Muscle layer of duodenum (tissue), 2 donors: ENCODE measurements at regions not wholly inside any gene's neighbourhood (a gene's known extent, or its start where the extent isn't known, plus 50 kb on each side); places are given as distances from the start of the nearest gene placed in this dataset.

Experiments used
- H3K27ac ChIP-seq: one replicate; pipeline ENCODE4 v1.7.0; 2013; ENCODE audit warnings: mild to moderate bottlenecking, low read length
- H3K27me3 ChIP-seq: one replicate; pipeline ENCODE4 v1.7.0; 2013; ENCODE audit warnings: low read depth, mild to moderate bottlenecking, control low read depth, low read length
- H3K36me3 ChIP-seq, 2 donors: one replicate each; pipeline ENCODE4 v1.7.0; 2013; ENCODE audit warnings: low read length in 2 of 2, control low read depth in 1 of 2, mild to moderate bottlenecking in 1 of 2; ENCODE audit not compliant: insufficient read depth in 2 of 2, control insufficient read depth in 1 of 2
- H3K4me1 ChIP-seq, 2 donors: one replicate each; pipeline ENCODE4 v1.7.0; 2013; ENCODE audit warnings: low read length in 2 of 2, mild to moderate bottlenecking in 2 of 2, control low read depth in 1 of 2, moderate library complexity in 1 of 2; ENCODE audit not compliant: insufficient read depth in 2 of 2, control insufficient read depth in 1 of 2
- H3K4me3 ChIP-seq, 2 donors: one replicate each; pipeline ENCODE4 v1.7.0; 2013; ENCODE audit warnings: low read length in 2 of 2, low read depth in 1 of 2, mild to moderate bottlenecking in 1 of 2
- H3K9me3 ChIP-seq, 2 donors: one replicate each; pipeline ENCODE4 v1.7.0; 2013; ENCODE audit warnings: low read length in 2 of 2, control low read depth in 1 of 2, mild to moderate bottlenecking in 1 of 2; ENCODE audit not compliant: control insufficient read depth in 1 of 2
- donor health status: healthy.

DNA sequence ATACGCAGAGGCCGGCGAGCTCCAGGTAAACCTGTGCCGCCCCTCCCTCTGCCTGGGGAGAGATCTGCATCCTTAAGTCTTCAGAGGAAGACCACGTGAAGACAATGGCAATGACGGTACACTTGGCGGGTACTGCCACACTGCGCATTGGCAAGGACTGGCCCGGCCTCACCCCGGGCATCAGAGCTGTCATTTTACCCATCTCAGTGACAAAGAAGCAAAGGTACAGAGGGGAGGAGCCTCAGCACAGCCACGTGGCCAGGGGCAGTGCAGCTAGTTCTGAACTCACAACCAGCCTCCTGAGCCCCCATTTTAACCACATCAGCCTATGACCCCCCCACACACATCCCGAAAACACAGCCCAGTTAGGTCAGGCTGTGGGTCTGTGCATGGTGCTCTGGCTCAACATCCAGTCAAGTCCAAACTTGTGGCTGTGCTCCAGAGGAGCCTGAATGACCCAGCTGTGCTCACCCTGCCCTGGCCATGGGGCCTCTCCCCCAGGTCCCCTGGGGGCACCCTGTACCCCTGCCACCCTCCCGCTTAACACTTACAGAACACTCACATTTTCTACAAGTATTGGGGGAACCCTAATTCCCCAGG is 80.6 kb downstream of the C16orf95 start:
- Histone ChIP-seq H3K9me3 (peaks cover 4 to 13% of the 10 kb centered on the region in 2 donors), H3K27me3 (no peaks in the 10 kb centered on the region), H3K4me3 (no peak overlapping the region), H3K36me3 (no peaks in the 10 kb centered on the region), H3K4me1 (no peaks in the 10 kb centered on the region), H3K27ac (no peak overlapping the region)

DNA sequence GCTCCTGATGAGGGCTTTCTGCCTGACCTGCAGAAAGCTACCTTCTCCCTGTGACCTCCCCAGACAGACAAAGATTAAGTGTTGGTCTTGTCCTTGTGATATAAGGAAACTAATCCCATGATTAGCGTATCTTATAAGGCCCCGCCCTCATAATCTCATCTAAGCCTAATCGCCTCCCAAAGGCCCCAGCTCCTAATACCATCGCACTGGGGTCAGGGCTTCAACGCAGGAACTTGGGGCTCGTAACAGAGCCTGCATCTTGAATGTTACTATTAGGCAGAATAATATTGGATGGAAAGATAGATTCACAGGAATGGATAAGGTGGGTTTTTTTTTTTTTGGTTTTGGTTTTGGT is 78.9 kb downstream of the C16orf95 start:
- H3K9me3 ChIP-seq = no peaks in the 10 kb centered on the region
- no peaks in the 10 kb centered on the region for H3K27me3 ChIP-seq
- no peaks in the 10 kb centered on the region for H3K36me3 ChIP-seq
- H3K27ac ChIP-seq = no peak overlapping the region
- no peak overlapping the region for H3K4me3 ChIP-seq
- no peaks in the 10 kb centered on the region for H3K4me1 ChIP-seq

DNA sequence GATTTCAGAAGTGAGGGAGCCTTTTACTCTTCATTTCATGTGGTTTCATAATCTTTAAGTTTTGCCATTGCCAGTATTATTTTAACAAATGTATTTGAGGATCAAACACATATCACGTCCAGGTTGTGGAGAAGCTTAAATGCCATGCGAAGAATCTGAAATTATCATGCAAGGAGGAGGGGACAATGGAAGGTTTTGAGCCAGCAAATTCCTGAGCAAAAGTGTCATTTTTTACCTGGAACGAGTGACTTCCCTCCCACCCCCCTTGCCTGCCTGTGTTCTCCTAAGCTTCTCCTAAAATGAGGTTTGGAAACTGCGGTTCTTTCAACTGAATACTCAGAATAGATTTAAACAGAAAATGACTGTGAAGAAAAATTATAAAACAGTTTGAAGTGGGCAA is 77.6 kb downstream of the C16orf95 start:
- H3K4me3 ChIP-seq = no peak overlapping the region
- no peaks in the 10 kb centered on the region for H3K36me3 ChIP-seq
- no peaks in the 10 kb centered on the region for H3K27me3 ChIP-seq
- no peaks in the 10 kb centered on the region for H3K4me1 ChIP-seq
- H3K27ac ChIP-seq = no peak overlapping the region
- no peaks in the 10 kb centered on the region for H3K9me3 ChIP-seq

DNA sequence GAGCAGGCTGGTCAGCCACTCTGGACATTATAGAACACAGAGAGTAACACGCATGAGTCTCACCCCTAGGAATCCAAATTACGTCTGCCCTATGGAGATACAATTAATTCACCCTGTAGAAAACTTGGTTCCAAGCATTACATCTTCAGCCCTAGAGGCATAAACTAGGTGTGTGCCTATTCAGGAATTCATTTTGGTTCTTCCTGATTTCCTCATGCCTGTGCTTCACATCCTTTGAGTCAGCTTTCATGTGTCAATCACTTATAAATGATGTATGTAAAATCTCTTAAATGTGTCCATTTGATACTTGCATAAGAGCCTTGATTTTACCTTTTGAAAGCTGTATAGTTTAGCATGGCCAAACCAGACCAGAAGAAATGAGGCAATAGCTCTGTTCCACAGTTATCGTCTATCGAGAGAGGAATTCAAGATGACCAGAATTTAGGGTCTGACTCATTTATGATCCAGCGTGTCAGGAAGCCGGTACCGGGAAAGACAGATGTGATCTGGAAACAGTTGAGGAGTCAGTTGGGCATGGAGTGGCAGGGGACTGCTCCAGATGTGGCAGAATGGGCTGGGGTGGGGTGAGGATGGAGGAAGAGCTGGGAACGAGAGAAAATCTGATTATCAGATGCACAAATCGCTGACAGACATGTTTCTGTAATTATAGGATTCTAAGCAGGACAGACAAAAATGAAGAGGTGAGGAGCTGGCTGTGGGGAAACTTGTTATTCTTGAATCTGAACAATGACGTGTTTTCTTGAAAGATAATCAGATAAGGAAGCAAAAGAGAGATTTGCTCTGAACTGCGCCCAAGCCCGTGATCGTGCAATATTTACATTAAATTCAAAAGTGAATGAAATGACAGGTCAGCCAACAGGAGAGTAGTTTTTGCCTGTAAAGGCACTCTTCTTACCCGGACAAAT is 76.7 kb downstream of the C16orf95 start:
- Histone ChIP-seq H3K36me3 (no peaks in the 10 kb centered on the region), H3K4me1 (no peaks in the 10 kb centered on the region), H3K27ac (no peak overlapping the region), H3K27me3 (no peaks in the 10 kb centered on the region), H3K4me3 (no peak overlapping the region), H3K9me3 (no peaks in the 10 kb centered on the region)

DNA sequence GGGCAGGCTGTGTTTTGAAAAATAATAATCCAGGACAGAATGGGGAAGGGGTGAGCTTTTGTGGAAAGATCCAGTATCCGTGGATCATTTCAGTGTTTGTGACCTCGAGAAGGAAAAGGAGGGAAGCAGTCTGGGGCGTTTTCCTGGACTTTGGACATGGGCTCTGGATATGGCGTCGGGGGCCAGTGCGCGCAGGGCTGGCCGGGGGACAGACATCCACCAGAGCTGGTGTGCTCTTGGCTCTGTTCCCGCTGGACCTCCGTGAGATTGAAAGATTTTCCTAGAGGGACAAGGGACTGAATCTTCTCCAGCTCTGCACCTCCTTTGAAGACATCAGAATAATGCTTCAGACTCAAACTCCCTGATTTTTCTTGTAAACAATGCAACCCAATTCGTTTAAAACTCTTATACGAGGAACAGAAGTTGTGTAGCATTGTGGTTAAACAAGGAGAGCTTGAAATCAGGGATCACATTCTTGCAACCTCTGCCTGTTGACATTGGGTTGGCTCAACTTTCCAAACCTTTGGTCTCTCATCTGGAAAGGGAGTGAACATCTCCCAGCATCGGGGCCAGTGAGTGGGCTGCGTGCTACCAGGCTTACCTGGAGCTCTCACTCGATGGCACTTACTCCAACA is 75.9 kb downstream of the C16orf95 start:
- no peaks in the 10 kb centered on the region for H3K27me3 ChIP-seq
- H3K27ac ChIP-seq = no peak overlapping the region
- H3K4me1 ChIP-seq = no peaks in the 10 kb centered on the region
- no peaks in the 10 kb centered on the region for H3K36me3 ChIP-seq
- H3K9me3 ChIP-seq = no peaks in the 10 kb centered on the region
- H3K4me3 ChIP-seq = no peak overlapping the region

DNA sequence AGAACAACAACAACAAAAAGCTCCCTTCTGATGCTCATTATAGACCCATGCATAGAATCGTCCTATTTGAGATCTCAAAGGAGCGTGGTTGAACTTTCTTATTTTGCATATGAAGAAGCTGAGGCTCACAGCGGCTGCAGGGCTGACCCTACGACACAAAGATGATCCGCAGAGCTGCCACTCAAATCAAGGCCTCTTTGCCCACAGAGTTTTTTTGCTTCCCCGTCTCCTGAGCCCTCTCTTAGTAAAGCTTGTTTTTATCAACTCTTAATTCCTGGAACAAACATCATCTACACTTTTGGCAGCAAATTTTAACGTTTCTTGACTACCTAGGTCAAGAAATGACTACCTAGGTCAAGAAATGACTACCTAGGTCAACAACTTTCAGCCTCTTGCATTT is 73.7 kb downstream of the C16orf95 start:
- H3K27me3 ChIP-seq = no peaks in the 10 kb centered on the region
- no peaks in the 10 kb centered on the region for H3K4me1 ChIP-seq
- no peak overlapping the region for H3K27ac ChIP-seq
- H3K4me3 ChIP-seq = no peak overlapping the region
- H3K36me3 ChIP-seq = no peaks in the 10 kb centered on the region
- H3K9me3 ChIP-seq = no peaks in the 10 kb centered on the region

DNA sequence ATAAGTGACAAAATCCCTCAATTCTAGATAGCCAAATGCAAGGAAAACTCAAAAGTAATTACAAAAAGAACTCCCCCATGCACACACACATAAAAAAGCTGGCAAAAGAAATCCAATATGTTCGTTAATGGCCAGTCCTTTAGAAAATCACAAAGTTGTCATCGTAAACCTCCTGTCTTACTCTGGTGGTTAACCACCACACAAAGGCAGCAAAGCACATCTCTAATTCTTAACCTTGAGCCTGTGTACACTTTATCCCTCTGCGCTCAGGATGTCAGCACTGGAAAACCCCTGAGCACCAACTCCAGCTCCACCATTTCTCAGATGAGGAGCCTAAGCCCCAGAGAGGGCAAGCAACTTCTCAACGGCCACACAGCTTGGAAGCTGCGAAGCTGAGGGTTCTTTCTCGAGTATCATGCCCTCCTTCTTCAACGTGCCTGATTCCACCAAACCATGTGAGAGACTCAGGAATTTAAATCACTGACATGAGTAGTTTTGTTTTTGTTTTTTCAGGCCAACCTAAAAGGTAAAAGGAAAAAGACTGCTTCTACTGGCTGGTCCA is 72.5 kb downstream of the C16orf95 start:
- H3K36me3 ChIP-seq = no peaks in the 10 kb centered on the region
- no peak overlapping the region for H3K4me3 ChIP-seq
- H3K27me3 ChIP-seq = no peaks in the 10 kb centered on the region
- H3K27ac ChIP-seq = no peak overlapping the region
- H3K9me3 ChIP-seq = no peaks in the 10 kb centered on the region
- no peaks in the 10 kb centered on the region for H3K4me1 ChIP-seq

DNA sequence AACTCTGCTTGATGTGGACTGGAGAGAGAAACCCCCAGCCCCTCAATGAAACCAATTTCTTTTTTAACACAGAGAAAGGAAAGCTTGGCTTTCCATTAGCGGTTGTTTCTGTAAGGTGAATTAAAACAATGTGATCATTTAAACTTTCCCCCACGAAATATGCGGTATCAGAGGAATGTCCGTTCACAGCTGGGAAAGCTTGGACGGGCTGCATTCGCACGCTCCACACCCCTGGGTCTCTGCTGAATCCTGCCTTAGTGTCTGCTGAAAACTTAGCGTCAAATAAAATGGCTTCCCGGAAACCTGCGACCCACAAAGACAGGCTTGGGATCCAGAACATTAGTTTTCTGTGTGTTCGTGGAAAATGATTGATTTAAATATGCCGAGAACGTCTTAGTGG is 71.7 kb downstream of the C16orf95 start:
- Histone ChIP-seq H3K4me1 (no peaks in the 10 kb centered on the region), H3K27me3 (no peaks in the 10 kb centered on the region), H3K9me3 (no peaks in the 10 kb centered on the region), H3K36me3 (no peaks in the 10 kb centered on the region), H3K27ac (no peak overlapping the region), H3K4me3 (no peak overlapping the region)

DNA sequence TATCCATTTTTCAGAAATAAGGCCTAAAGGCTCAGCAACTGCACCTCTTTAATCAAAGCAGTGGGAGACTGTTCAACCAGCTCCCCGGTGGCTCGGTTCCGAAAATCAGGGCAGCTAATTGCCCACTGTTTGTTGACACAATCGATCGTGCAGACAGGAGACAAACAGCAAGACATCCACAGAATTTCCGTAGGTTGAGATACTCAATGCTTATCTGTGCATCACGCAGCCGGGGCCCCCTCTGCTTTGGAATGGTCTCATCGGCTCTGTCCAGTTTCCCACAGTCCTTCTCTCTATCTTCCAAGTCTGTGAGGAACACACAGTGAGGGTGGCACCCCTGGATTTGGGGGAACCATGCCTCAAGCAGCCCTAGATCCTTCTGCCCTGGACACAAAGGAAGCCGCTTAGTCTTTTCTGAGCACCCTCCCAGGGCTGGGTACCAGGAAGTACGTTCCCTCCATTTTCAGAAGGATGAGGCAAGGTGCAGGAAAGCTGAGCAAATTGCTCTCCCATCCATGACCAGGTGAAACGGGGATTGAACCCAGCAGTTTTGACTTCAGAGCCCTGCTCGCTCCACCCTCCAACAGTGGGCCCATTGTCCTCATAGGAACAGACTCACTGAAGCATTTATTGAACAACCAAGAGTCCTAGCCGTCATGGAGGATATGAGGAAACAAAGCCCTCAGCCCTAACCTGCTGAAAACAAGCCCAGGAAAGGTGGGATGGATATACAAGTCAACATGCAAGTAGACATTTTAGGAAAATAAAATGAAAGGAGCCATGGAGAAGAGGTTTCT is 70.7 kb downstream of the C16orf95 start:
- no peaks in the 10 kb centered on the region for H3K4me1 ChIP-seq

DNA sequence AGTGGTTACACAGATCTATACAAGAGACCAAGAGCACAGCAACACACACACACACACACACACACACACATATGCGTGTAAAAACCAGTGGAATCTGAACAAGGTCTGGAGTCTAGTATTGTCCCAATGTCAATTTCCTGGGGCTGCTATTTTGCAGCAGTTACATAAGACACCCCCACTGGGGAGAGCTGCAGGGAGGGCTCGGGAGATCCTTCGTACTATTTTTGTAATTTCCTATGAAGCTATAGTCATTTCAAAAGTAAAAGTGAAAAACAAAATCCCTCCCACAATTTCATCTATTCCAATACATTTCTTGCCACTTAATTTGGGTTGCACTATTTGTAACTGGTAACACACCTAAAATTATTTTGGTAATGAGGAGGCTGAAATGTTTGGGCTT is 68.5 kb downstream of the C16orf95 start:
- Histone ChIP-seq H3K27me3 (no peaks in the 10 kb centered on the region), H3K4me1 (no peaks in the 10 kb centered on the region), H3K27ac (no peak overlapping the region), H3K9me3 (no peaks in the 10 kb centered on the region), H3K4me3 (no peak overlapping the region), H3K36me3 (no peaks in the 10 kb centered on the region)

More for the DNA sequence above, 70.7 kb downstream of the C16orf95 start:
- H3K4me3 ChIP-seq = no peak overlapping the region
- H3K27ac ChIP-seq = no peak overlapping the region
- H3K27me3 ChIP-seq = no peaks in the 10 kb centered on the region
- no peaks in the 10 kb centered on the region for H3K36me3 ChIP-seq
- no peaks in the 10 kb centered on the region for H3K9me3 ChIP-seq

DNA sequence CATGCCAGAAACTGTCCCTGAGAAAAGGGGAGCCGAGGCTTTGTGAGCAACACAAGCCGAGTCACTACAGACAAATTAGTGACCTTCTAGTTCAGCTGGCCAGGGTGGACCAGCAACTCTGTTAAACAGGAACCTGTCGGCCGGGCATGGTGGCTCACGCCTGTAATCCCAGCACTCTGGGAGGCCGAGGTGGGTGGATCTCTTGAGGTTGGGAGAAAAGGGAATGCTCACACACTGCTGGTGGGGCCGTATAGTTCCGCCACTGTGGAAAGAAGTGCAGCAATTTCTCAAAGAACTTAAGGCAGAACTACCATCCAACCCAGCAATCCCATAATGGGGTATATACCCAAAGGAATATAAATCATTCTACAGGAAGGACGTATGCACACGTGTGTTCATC is 67.8 kb downstream of the C16orf95 start:
- no peaks in the 10 kb centered on the region for H3K27me3 ChIP-seq
- H3K4me1 ChIP-seq = no peaks in the 10 kb centered on the region
- no peaks in the 10 kb centered on the region for H3K36me3 ChIP-seq
- H3K4me3 ChIP-seq = no peak overlapping the region
- H3K27ac ChIP-seq = no peak overlapping the region
- H3K9me3 ChIP-seq = no peaks in the 10 kb centered on the region
